Sigmoid colon (tissue), 6 donors: ENCODE measurements at regions not wholly inside any gene's neighbourhood (a gene's known extent, or its start where the extent isn't known, plus 50 kb on each side); places are given as distances from the start of the nearest gene placed in this dataset.

Source experiments
- DNase-seq: peaks from one replicate; pipeline ENCODE4 v3.0.0-alpha.2; 2019
- H3K27ac ChIP-seq, 4 donors: fragments of 200-600 bp; sonication (generic); one replicate each; pipeline ENCODE4 v1.5.1; 2016 to 2019; ENCODE audit warnings: mild to moderate bottlenecking in 1 of 4
- H3K27me3 ChIP-seq, 3 donors: fragments of 200-600 bp; sonication (generic); one replicate each; pipeline ENCODE4 v1.5.1; 2019; ENCODE audit warnings: mild to moderate bottlenecking in 1 of 3
- H3K36me3 ChIP-seq, 4 donors: fragments of 200-600 bp; sonication (generic); one replicate each; pipeline ENCODE4 v1.5.1; 2016 to 2019
- H3K4me1 ChIP-seq, 4 donors: fragments of 200-600 bp; sonication (generic); one replicate each; pipeline ENCODE4 v1.5.1; 2017 to 2019
- H3K4me3 ChIP-seq, 4 donors: fragments of 200-600 bp; sonication (generic); one replicate each; pipeline ENCODE4 v1.5.1; 2017 to 2019; ENCODE audit warnings: mild to moderate bottlenecking in 2 of 4, moderate library complexity in 1 of 4
- H3K9me3 ChIP-seq, 4 donors: fragments of 200-600 bp in 3 of 4; sonication (generic) in 3 of 4; one replicate each; pipeline versions ENCODE4 v1.5.1 to v1.6.1; 2013 to 2019
- EP300 ChIP-seq, 4 donors: sonication (generic); formaldehyde crosslinking; IDR thresholded peaks; one replicate each; pipeline ENCODE4 v1.6.1; 2017; ENCODE audit warnings: antibody characterized with exemption in 4 of 4
- POLR2A ChIP-seq, 2 donors: fragments of 450-650 bp; IDR thresholded peaks; one replicate each; pipeline ENCODE4 v1.6.1; 2016; ENCODE audit warnings: antibody characterized with exemption in 2 of 2, mild to moderate bottlenecking in 2 of 2, moderate library complexity in 2 of 2
- POLR2AphosphoS5 ChIP-seq, 4 donors: sonication (generic); formaldehyde crosslinking; IDR thresholded peaks; one replicate each; pipeline ENCODE4 v1.6.1; 2017; ENCODE audit warnings: antibody characterized with exemption in 4 of 4
- WGBS, 2 donors: extraction: QIAGEN DNeasy Blood & Tissue Kit; methylation state at CpG; one replicate each; pipeline ENCODE4 v1.1.7; 2013; 5-methylcytosine and 5-hydroxymethylcytosine counted together
- intact Hi-C: fragments of 100-400 bp; cut with DNase I; formaldehyde crosslinking; loops from one replicate; pipeline ENCODE4 v1.15.1; 2023
- TF ChIP-seq, protein P1 (sequence below), 4 experiments: fragments of 450-650 bp in 3 of 4; fragments of 200-600 bp in 1 of 4; IDR thresholded peaks; one replicate each; pipeline ENCODE4 v1.5.1; 2016 to 2019; ENCODE audit warnings: antibody characterized with exemption in 4 of 4, mild to moderate bottlenecking in 3 of 4, moderate library complexity in 2 of 4
- donor health status: healthy with polysubstance abuse.
- donor health status: healthy.

DNA sequence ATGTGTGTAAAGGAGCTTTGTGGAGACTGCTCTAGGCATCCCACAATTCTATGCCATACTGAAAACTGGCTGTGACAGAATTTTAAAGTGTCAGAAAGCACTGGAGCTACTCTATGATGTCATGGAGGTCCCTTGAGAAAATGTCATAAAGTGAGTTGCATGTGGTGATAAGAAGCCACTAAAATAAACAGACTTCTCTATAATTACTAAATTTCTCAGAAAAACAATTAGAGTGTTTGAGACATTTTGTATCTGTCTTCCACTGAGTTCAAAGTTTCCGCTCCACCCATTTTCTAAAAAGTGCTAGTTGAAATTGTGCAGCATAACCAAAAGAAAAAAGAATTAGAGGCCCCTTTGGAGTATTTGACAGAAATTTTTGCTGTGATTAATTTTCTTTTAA is 603.9 kb downstream of the KCNJ2 start:
- WGBS, 2 donors = 94 to 99% methylated on average over 1 of the region's 1 CpG
- H3K27ac ChIP-seq = no peak overlapping the region
- intact Hi-C loops = no loop called here
- no peaks in the 10 kb centered on the region for H3K27me3 ChIP-seq
- no peaks in the 10 kb centered on the region for H3K4me1 ChIP-seq
- no peak overlapping the region for H3K4me3 ChIP-seq
- no peaks in the 10 kb centered on the region for H3K36me3 ChIP-seq
- H3K9me3 ChIP-seq = no peaks in the 10 kb centered on the region
- no peak for TF ChIP-seq EP300 (IDR thresholded peaks at IDR 0.05)
- no peak for TF ChIP-seq POLR2A (IDR thresholded peaks at IDR 0.05)
- TF ChIP-seq, protein P1, sequence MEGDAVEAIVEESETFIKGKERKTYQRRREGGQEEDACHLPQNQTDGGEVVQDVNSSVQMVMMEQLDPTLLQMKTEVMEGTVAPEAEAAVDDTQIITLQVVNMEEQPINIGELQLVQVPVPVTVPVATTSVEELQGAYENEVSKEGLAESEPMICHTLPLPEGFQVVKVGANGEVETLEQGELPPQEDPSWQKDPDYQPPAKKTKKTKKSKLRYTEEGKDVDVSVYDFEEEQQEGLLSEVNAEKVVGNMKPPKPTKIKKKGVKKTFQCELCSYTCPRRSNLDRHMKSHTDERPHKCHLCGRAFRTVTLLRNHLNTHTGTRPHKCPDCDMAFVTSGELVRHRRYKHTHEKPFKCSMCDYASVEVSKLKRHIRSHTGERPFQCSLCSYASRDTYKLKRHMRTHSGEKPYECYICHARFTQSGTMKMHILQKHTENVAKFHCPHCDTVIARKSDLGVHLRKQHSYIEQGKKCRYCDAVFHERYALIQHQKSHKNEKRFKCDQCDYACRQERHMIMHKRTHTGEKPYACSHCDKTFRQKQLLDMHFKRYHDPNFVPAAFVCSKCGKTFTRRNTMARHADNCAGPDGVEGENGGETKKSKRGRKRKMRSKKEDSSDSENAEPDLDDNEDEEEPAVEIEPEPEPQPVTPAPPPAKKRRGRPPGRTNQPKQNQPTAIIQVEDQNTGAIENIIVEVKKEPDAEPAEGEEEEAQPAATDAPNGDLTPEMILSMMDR (IDR thresholded peaks at IDR 0.05) = no peak
- TF ChIP-seq POLR2AphosphoS5 (IDR thresholded peaks at IDR 0.05) = no peak
- no peak for DNase-seq

DNA sequence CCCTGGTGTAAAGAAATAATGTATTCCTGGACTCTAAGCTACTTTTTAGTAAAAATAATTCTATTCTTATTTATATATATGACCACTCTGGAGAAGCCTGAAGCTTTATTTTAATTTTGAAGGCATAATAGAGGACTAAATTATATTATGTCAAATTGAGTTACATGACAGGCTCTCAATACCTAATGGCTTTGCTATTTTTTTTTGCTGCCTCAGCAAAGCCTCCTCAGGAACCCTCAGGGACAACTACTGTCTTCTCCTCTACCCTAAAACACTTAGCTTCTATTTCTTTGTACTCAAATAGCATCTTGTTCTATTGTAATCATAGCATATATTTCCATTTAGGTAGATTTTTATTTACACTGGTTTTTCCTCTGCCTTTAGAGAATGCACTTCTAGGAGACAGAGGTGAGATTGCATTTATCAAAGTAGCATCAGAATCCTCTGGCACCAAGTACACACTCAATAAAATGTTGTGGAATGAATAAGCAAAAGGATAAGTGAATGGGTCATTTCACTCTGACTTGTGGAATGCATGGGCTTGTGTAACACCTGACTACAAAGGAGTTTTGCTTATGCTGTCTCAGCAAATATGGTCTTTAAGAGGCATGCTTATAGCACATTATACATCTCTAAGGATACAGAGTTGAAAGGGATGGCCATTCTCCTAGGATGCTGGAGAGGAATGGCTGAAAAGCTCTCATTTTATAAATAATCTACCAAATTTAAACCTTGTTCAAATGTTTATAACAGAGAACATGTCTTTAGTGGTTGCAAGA is 605.2 kb downstream of the KCNJ2 start:
- Histone ChIP-seq H3K9me3 (no peaks in the 10 kb centered on the region), H3K36me3 (no peaks in the 10 kb centered on the region), H3K27me3 (no peaks in the 10 kb centered on the region), H3K4me1 (no peaks in the 10 kb centered on the region), H3K4me3 (no peak overlapping the region), H3K27ac (no peak overlapping the region)
- no peak for DNase-seq
- intact Hi-C loops = no loop called here
- no peak for TF ChIP-seq POLR2A (IDR thresholded peaks at IDR 0.05)
- TF ChIP-seq EP300 (IDR thresholded peaks at IDR 0.05) = no peak

DNA sequence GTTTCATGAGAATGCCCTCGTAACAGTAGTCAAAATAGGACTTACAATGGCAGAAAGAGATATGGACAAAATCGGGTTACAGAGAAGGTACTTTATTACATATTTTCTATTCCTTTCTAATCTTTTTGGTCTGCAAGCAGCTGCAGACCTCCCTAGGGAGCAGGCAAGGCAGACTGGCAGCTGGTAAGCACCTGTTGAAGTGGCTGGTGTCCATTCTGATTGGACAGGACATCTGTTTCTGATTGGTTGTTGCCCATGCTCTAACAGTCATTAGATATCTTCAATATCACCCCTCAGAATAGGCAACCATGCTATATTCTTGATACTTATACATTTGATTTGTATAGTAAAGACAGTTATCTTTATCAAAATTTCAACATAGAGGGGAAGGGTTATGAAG is 606.3 kb downstream of the KCNJ2 start:
- intact Hi-C loops = no loop called here
- no peak overlapping the region for H3K4me3 ChIP-seq
- H3K36me3 ChIP-seq = no peaks in the 10 kb centered on the region
- 81 to 82% methylated on average over 2 of the region's 2 CpGs for whole genome bisulfite sequencing, 2 donors
- H3K27me3 ChIP-seq = no peaks in the 10 kb centered on the region
- H3K27ac ChIP-seq = no peak overlapping the region
- H3K4me1 ChIP-seq = no peaks in the 10 kb centered on the region
- TF ChIP-seq EP300 (IDR thresholded peaks at IDR 0.05) (no peak), POLR2A (IDR thresholded peaks at IDR 0.05) (no peak), POLR2AphosphoS5 (IDR thresholded peaks at IDR 0.05) (no peak)
- TF ChIP-seq, protein P1 (IDR thresholded peaks at IDR 0.05) = no peak
- DNase-seq = no peak
- H3K9me3 ChIP-seq = no peaks in the 10 kb centered on the region

DNA sequence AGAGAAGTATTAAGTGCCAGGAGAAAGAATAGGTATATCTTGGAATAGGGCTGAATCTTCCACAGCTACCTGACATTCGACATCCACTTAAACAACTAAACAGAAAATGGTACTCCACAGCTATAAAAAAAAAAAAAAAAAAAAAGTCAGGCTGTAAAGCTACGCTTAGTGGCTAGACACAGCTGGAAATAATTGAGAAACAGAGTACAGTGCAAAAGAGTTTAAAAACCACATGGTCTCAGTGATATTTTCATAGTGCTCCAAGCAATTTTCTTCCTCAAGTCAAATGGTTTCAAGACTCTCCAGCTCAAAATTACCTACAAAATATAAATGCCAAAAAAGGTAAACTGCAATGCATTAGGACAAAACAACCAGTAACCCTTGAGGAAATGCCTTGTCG is 607.1 kb downstream of the KCNJ2 start:
- Histone ChIP-seq H3K36me3 (no peaks in the 10 kb centered on the region), H3K27ac (no peak overlapping the region), H3K27me3 (no peaks in the 10 kb centered on the region), H3K9me3 (no peaks in the 10 kb centered on the region), H3K4me3 (no peak overlapping the region), H3K4me1 (no peaks in the 10 kb centered on the region)
- 71 to 74% methylated on average over 3 of the region's 3 CpGs for WGBS, 2 donors
- DNase-seq = no peak
- intact Hi-C loops = no loop called here
- no peak for TF ChIP-seq EP300 (IDR thresholded peaks at IDR 0.05)
- TF ChIP-seq, protein P1 (IDR thresholded peaks at IDR 0.05) = no peak
- no peak for TF ChIP-seq POLR2A (IDR thresholded peaks at IDR 0.05)
- TF ChIP-seq POLR2AphosphoS5 (IDR thresholded peaks at IDR 0.05) = no peak

DNA sequence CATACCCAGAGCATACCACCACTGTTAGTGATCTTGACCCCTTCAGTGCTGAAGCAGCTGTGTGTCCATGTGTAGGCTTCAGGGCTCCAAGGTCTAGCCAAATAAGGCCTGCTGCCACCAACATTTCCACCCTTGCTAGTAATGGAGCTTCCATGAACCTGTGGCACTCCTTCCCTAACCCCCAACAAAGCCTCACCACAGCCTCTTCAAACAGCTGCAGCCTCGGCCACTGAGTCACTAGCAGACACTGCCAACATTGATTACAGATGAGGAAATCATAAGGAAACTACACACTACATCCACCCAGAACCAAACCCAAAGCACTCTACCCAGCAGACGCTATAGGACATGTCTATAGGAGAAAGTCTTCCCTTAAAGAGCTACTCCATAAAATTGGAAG is 610.7 kb downstream of the KCNJ2 start:
- Histone ChIP-seq H3K4me3 (no peak overlapping the region), H3K27me3 (no peaks in the 10 kb centered on the region), H3K36me3 (no peaks in the 10 kb centered on the region), H3K27ac (no peak overlapping the region), H3K4me1 (no peaks in the 10 kb centered on the region), H3K9me3 (no peaks in the 10 kb centered on the region)
- no peak for DNase-seq
- 82 to 89% methylated on average over 2 of the region's 2 CpGs for WGBS, 2 donors
- TF ChIP-seq POLR2A (IDR thresholded peaks at IDR 0.05) = no peak
- no peak for TF ChIP-seq EP300 (IDR thresholded peaks at IDR 0.05)
- TF ChIP-seq POLR2AphosphoS5 (IDR thresholded peaks at IDR 0.05) = no peak
- TF ChIP-seq, protein P1 (IDR thresholded peaks at IDR 0.05) = no peak
- intact Hi-C loops = no loop called here
